ENCODE measurements at regions not wholly inside any gene's neighbourhood (a gene's known extent, or its start where the extent isn't known, plus 50 kb on each side); places are given as distances from the start of the nearest gene placed in this dataset.

DNA sequence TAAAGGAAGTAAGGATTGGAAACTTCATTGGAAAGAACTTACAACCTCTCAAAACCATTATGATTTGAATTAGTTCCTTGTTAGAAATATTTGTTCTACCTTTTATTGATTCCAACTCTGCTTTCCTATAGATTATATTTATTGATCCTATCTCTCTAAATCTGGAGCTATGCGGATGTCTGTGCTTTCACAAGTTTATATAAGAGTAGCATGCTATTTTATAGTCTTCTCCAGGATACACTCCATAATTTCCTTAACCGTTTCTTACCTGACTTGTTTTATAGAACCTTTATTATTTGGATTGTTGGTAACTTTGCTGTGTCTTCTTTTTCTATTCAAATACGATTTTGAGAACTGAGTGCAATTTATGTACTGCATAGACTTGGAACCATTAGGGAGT, 668.1 kb downstream of the RAPGEF2 start:
- TF ChIP-seq, protein P1, sequence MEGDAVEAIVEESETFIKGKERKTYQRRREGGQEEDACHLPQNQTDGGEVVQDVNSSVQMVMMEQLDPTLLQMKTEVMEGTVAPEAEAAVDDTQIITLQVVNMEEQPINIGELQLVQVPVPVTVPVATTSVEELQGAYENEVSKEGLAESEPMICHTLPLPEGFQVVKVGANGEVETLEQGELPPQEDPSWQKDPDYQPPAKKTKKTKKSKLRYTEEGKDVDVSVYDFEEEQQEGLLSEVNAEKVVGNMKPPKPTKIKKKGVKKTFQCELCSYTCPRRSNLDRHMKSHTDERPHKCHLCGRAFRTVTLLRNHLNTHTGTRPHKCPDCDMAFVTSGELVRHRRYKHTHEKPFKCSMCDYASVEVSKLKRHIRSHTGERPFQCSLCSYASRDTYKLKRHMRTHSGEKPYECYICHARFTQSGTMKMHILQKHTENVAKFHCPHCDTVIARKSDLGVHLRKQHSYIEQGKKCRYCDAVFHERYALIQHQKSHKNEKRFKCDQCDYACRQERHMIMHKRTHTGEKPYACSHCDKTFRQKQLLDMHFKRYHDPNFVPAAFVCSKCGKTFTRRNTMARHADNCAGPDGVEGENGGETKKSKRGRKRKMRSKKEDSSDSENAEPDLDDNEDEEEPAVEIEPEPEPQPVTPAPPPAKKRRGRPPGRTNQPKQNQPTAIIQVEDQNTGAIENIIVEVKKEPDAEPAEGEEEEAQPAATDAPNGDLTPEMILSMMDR (IDR thresholded peaks at IDR 0.05), result no peak
- no peak overlapping the region for H3K4me3 ChIP-seq
- H3K4me1 ChIP-seq (ENCODE audit: low read depth), result no peaks in the 10 kb centered on the region
- no peak for DNase-seq
- no peaks in the 10 kb centered on the region for H3K9me3 ChIP-seq
- intact Hi-C loops (cut with DNase I, micrococcal nuclease), result no loop called here
- H3K36me3 ChIP-seq (ENCODE audit: low read depth), result no peaks in the 10 kb centered on the region
- no peak for ATAC-seq

DNA sequence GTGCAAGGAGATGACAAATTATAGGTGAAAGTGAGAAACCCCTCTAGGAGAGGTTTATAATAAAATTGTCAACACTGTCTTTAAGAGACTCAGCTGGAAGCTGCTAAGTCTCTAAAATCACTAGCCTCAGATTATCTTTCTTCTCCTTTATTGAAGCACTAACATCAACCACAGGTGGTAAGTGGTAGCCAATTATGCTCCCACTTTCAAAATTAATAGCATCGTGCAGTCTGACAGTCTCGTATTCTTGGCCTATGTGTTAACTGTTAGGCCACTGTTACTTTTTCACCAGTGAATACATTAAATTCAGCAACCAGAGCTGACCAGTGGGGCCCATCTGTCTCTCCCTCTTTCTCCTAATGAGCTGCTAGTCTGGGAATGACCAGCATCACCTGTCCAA, 674.1 kb downstream of the RAPGEF2 start:
- DNase-seq (no peak), ATAC-seq (no peak)
- TF ChIP-seq, protein P1 (IDR thresholded peaks at IDR 0.05), result no peak
- Histone ChIP-seq H3K4me1 (ENCODE audit: low read depth) (no peaks in the 10 kb centered on the region), H3K36me3 (ENCODE audit: low read depth) (no peaks in the 10 kb centered on the region), H3K9me3 (no peaks in the 10 kb centered on the region), H3K4me3 (no peak overlapping the region)
- intact Hi-C loops (cut with DNase I, micrococcal nuclease), result no loop called here

GRCh38 chr4:159777689-159778088, 674.8 kb downstream of the RAPGEF2 start:
- ATAC-seq (no peak), DNase-seq (no peak)
- intact Hi-C loops (cut with DNase I, micrococcal nuclease), result no loop called here
- H3K9me3 ChIP-seq, result no peaks in the 10 kb centered on the region
- H3K4me3 ChIP-seq, result no peak overlapping the region
- H3K36me3 ChIP-seq (ENCODE audit: low read depth), result no peaks in the 10 kb centered on the region
- no peaks in the 10 kb centered on the region for H3K4me1 ChIP-seq (ENCODE audit: low read depth)
- TF ChIP-seq, protein P1 (IDR thresholded peaks at IDR 0.05), result no peak

DNA sequence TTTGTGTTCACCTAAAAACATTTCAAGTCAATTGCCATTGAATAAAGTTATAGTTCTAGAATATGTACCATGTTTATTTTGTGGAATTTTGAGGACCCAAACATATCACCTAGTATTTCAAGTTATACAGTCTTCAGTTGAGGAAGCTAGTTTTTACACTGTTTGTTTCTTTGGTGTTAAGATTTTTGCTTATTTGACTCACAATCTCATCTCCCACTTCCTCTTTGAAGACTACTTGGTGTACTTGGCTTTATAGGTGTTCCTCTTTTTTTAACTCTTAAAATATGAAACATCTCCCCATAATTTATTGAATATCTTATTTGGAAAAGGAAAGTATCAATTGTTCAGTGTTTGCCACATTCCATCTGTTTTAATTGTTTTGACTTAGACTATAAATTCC, 675.4 kb downstream of the RAPGEF2 start:
- no peaks in the 10 kb centered on the region for H3K36me3 ChIP-seq (ENCODE audit: low read depth)
- no peaks in the 10 kb centered on the region for H3K4me1 ChIP-seq (ENCODE audit: low read depth)
- intact Hi-C loops (cut with DNase I, micrococcal nuclease), result no loop called here
- ATAC-seq, result no peak
- DNase-seq, result no peak
- TF ChIP-seq, protein P1 (IDR thresholded peaks at IDR 0.05), result no peak
- H3K4me3 ChIP-seq, result no peak overlapping the region
- no peaks in the 10 kb centered on the region for H3K9me3 ChIP-seq

- Histone ChIP-seq H3K4me1 (ENCODE audit: low read depth) (no peaks in the 10 kb centered on the region), H3K4me3 (no peak overlapping the region), H3K9me3 (no peaks in the 10 kb centered on the region), H3K36me3 (ENCODE audit: low read depth) (no peaks in the 10 kb centered on the region)
- ATAC-seq (no peak), DNase-seq (no peak)
- TF ChIP-seq, protein P1 (IDR thresholded peaks at IDR 0.05), result no peak
- intact Hi-C loops (cut with DNase I, micrococcal nuclease), result no loop called here
Measured at GRCh38 chr4:159779716-159780115, 676.8 kb downstream of the RAPGEF2 start.

DNA sequence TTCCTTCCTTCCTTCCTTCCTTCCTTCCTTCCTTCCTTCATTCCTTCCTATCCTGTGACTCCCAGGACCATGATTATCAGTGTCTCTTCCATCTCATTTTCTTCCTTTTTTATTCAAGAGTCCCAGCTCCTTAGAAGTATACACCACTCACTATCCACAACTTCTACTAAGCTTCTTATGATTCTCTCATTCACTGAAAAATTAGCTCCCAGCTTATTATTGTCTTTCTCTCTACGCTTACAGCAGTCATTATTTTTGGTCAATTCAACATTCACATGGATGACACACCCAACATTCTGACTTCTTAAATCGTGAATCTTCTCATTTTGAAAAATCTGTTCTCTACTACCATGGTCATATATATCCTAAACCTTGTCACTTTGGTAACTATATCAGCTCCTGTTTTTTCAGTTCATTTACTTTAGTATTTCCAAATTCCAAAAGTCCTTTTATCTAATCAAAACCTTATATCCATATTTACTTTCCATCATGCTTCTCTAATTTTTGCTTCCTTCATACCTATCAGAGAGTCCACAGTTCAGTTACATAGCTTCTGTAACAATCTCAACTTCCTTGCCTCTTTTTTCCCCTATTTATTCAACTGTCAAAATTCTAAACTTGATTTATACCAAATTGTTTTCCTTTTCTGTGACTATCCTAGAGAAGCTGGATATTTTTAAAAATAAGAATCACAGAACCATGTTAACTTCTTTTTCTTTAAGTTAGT, 677.5 kb downstream of the RAPGEF2 start:
- Histone ChIP-seq H3K36me3 (ENCODE audit: low read depth) (no peaks in the 10 kb centered on the region), H3K4me3 (no peak overlapping the region), H3K9me3 (no peaks in the 10 kb centered on the region), H3K4me1 (ENCODE audit: low read depth) (no peaks in the 10 kb centered on the region)
- DNase-seq, result no peak
- no peak for ATAC-seq
- TF ChIP-seq, protein P1 (IDR thresholded peaks at IDR 0.05), result no peak
- intact Hi-C loops (cut with DNase I, micrococcal nuclease), result no loop called here

Data from mucosa of descending colon (tissue), 3 donors.